Fibroblast of the aortic adventitia (primary cell): ENCODE measurements at regions not wholly inside any gene's neighbourhood (a gene's known extent, or its start where the extent isn't known, plus 50 kb on each side); places are given as distances from the start of the nearest gene placed in this dataset.

Experiments
- DNase-seq: peaks from one replicate; pipeline ENCODE4 v3.0.0-alpha.2; 2010; ENCODE audit warnings: low read depth
- H3K4me3 ChIP-seq: 2 replicates; pipeline ENCODE4 v1.5.1; 2011; ENCODE audit warnings: low read depth, mild to moderate bottlenecking, control low read depth, low read length, moderate library complexity
- CTCF ChIP-seq: IDR thresholded peaks from 2 replicates; pipeline ENCODE4 v1.5.1; 2011; ENCODE audit warnings: mild to moderate bottlenecking, low read length, control low read depth, inconsistent platforms; ENCODE audit not compliant: insufficient read depth

GRCh38 chr3:117512975-117513374 is 803.4 kb downstream of the TUSC7 start:
- TF ChIP-seq CTCF: no peak
- no peak overlapping the region for H3K4me3 ChIP-seq
- DNase-seq: peak; percentile 65

GRCh38 chr3:117515309-117515708 is 805.7 kb downstream of the TUSC7 start:
- no peak for TF ChIP-seq CTCF
- peak; percentile 15 for DNase-seq
- H3K4me3 ChIP-seq: no peak overlapping the region

- no peak for TF ChIP-seq CTCF
- H3K4me3 ChIP-seq: no peak overlapping the region
- no peak for DNase-seq
Measured at GRCh38 chr3:117518364-117518763, 808.8 kb downstream of the TUSC7 start.

GRCh38 chr3:117519776-117520175 is 810.2 kb downstream of the TUSC7 start:
- no peak for TF ChIP-seq CTCF
- no peak for DNase-seq
- no peak overlapping the region for H3K4me3 ChIP-seq

- no peak overlapping the region for H3K4me3 ChIP-seq
- no peak for DNase-seq
- no peak for TF ChIP-seq CTCF
Measured at GRCh38 chr3:117520582-117520981, 811.0 kb downstream of the TUSC7 start.

- no peak for TF ChIP-seq CTCF
- no peak overlapping the region for H3K4me3 ChIP-seq
- DNase-seq: no peak
Measured at GRCh38 chr3:117523418-117523817, 813.8 kb downstream of the TUSC7 start.

- peak; percentile 71 for DNase-seq
- no peak overlapping the region for H3K4me3 ChIP-seq
- no peak for TF ChIP-seq CTCF
Measured at GRCh38 chr3:117524890-117525289, 815.3 kb downstream of the TUSC7 start.
